Nephron (organoid): ENCODE measurements at regions not wholly inside any gene's neighbourhood (a gene's known extent, or its start where the extent isn't known, plus 50 kb on each side); places are given as distances from the start of the nearest gene placed in this dataset.

Experiments used
- H3K27ac Mint-ChIP-seq, 3 experiments: 2 replicates each; pipeline ENCODE4 v1.8.0; 2020; ENCODE audit warnings: mixed read lengths in 3 of 3, mild to moderate bottlenecking in 2 of 3, moderate library complexity in 1 of 3
- H3K27me3 Mint-ChIP-seq: 2 replicates; pipeline ENCODE4 v1.8.0; 2021; ENCODE audit warnings: low read depth, mild to moderate bottlenecking, moderate library complexity, mixed read lengths
- H3K36me3 Mint-ChIP-seq: 2 replicates; pipeline ENCODE4 v1.8.0; 2020; ENCODE audit warnings: low read depth, mixed read lengths
- H3K4me1 Mint-ChIP-seq: 2 replicates; pipeline ENCODE4 v1.8.0; 2020; ENCODE audit warnings: mixed read lengths
- H3K4me3 Mint-ChIP-seq, 3 experiments: 2 replicates each; pipeline ENCODE4 v1.8.0; 2020; ENCODE audit warnings: mild to moderate bottlenecking in 3 of 3, mixed read lengths in 3 of 3, moderate library complexity in 2 of 3
- H3K9me3 Mint-ChIP-seq: 2 replicates; pipeline ENCODE4 v1.8.0; 2020; ENCODE audit warnings: mixed read lengths
- TF ChIP-seq, protein P1 (sequence below), 3 experiments: fragments of 200-600 bp; sonication (generic); IDR thresholded peaks; one replicate each; pipeline ENCODE4 v1.5.0; 2021; ENCODE audit warnings: antibody characterized with exemption in 3 of 3; ENCODE audit not compliant: unreplicated experiment in 3 of 3

DNA sequence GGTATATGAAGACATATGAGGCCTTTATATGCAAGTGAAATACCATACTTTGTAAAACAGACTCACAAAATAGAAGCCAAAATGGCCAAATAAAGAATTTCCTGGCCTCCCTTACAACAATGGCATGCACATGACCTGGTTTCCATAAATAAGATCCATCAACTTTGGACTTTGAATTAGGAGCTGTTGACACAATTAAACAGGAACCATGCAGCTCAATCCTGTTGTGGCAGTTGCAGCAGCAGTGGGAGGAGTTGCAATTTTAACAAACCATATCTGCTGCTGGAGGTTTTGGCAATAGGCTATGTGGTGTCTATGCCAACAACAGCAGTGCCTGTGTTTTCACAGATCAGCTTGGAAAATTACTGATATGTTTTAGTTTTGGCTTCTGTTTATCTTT, 818.6 kb downstream of the FAM181B start:
- Mint-ChIP-seq H3K36me3 (no peaks in the 10 kb centered on the region), H3K4me3 (no peak overlapping the region), H3K27ac (no peak overlapping the region), H3K27me3 (no peaks in the 10 kb centered on the region), H3K4me1 (no peaks in the 10 kb centered on the region), H3K9me3 (no peaks in the 10 kb centered on the region)
- TF ChIP-seq, protein P1, sequence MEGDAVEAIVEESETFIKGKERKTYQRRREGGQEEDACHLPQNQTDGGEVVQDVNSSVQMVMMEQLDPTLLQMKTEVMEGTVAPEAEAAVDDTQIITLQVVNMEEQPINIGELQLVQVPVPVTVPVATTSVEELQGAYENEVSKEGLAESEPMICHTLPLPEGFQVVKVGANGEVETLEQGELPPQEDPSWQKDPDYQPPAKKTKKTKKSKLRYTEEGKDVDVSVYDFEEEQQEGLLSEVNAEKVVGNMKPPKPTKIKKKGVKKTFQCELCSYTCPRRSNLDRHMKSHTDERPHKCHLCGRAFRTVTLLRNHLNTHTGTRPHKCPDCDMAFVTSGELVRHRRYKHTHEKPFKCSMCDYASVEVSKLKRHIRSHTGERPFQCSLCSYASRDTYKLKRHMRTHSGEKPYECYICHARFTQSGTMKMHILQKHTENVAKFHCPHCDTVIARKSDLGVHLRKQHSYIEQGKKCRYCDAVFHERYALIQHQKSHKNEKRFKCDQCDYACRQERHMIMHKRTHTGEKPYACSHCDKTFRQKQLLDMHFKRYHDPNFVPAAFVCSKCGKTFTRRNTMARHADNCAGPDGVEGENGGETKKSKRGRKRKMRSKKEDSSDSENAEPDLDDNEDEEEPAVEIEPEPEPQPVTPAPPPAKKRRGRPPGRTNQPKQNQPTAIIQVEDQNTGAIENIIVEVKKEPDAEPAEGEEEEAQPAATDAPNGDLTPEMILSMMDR (IDR thresholded peaks at IDR 0.05; ENCODE audit: unreplicated experiment in 3 of 3): no peak

DNA sequence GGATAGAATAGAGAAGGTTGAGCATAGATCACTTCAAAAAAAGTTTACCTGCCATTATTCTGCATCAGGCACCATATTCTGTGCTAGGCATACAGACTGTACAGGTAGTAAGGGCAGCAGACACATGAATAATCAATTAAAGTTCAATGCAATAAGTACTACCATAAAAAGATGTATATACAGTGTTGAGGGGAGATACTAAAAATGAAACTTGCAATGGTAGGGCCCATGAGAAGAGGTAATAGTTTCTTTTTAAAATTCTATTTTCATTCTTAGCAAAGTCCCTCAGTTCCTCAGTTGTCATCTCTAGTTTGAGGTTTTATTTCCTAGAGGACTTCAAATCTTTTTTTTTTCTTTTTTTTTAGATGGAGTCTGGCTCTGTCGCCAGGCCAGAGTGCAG, 819.9 kb downstream of the FAM181B start:
- no peaks in the 10 kb centered on the region for H3K4me1 Mint-ChIP-seq
- no peak overlapping the region for H3K4me3 Mint-ChIP-seq
- no peaks in the 10 kb centered on the region for H3K27me3 Mint-ChIP-seq
- no peaks in the 10 kb centered on the region for H3K36me3 Mint-ChIP-seq
- TF ChIP-seq, protein P1 (IDR thresholded peaks at IDR 0.05; ENCODE audit: unreplicated experiment in 3 of 3): no peak
- H3K9me3 Mint-ChIP-seq: no peaks in the 10 kb centered on the region
- no peak overlapping the region for H3K27ac Mint-ChIP-seq

DNA sequence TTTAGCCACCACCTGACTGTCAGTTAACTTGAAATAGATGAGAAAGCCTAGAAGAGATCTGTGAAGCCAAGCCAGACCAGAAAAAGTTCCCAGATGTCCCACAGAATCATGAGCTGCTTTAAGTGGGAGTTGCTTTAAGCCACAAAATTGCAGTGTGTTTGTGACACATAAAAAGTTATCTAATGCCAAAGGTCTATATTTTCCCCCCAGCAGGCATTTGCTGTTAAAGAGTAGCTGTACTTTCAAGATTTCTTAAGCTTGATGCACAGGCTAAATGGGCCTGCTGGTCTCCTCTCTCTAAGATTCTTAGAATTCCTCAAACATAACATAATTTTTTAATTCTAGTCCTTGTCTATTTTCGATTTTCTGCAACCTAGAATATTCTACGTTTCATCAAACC, 825.7 kb downstream of the FAM181B start:
- no peak overlapping the region for H3K4me3 Mint-ChIP-seq

GRCh38 chr11:81899156-81899555, 834.5 kb downstream of the FAM181B start:
- no peaks in the 10 kb centered on the region for H3K4me1 Mint-ChIP-seq

More for the DNA sequence above, 825.7 kb downstream of the FAM181B start:
- TF ChIP-seq, protein P1 (IDR thresholded peaks at IDR 0.05; ENCODE audit: unreplicated experiment in 3 of 3): no peak
- Mint-ChIP-seq H3K9me3 (no peaks in the 10 kb centered on the region), H3K36me3 (no peaks in the 10 kb centered on the region), H3K4me1 (no peaks in the 10 kb centered on the region), H3K27ac (no peak overlapping the region), H3K27me3 (no peaks in the 10 kb centered on the region)

DNA sequence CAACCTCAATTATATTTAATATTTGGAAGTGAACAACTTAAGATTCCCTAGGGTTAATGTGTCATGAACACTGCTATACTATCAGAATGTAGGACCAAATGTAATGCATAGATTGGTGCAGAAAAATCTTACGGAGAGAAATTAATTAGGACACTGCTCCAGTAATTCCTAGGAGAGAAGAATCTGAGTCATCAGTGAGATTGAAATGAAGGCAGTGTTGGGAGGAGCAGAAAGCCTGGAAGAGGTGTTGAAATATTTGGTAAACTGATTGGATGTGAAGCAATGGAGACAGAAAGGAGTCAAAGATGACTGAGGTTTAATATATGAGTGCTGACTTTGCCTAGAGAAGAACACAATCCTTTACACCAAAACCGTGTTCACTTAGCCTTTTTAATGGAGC, 836.0 kb downstream of the FAM181B start:
- Mint-ChIP-seq H3K27ac (no peak overlapping the region), H3K4me3 (no peak overlapping the region), H3K9me3 (peaks cover 5% of the 10 kb centered on the region), H3K4me1 (no peaks in the 10 kb centered on the region), H3K36me3 (no peaks in the 10 kb centered on the region), H3K27me3 (no peaks in the 10 kb centered on the region)
- TF ChIP-seq, protein P1 (IDR thresholded peaks at IDR 0.05; ENCODE audit: unreplicated experiment in 3 of 3): no peak

More at GRCh38 chr11:81899156-81899555, 834.5 kb downstream of the FAM181B start:
- H3K36me3 Mint-ChIP-seq: no peaks in the 10 kb centered on the region
- peak overlapping the region in 1 of 3 experiments; percentile 18 for H3K27ac Mint-ChIP-seq
- TF ChIP-seq, protein P1 (IDR thresholded peaks at IDR 0.05; ENCODE audit: unreplicated experiment in 3 of 3): no peak
- H3K4me3 Mint-ChIP-seq: no peak overlapping the region
- no peaks in the 10 kb centered on the region for H3K27me3 Mint-ChIP-seq
- H3K9me3 Mint-ChIP-seq: peaks cover 5% of the 10 kb centered on the region

GRCh38 chr11:81895258-81895657, 838.4 kb downstream of the FAM181B start:
- Mint-ChIP-seq H3K9me3 (peaks cover 5% of the 10 kb centered on the region), H3K36me3 (no peaks in the 10 kb centered on the region), H3K27me3 (no peaks in the 10 kb centered on the region), H3K27ac (no peak overlapping the region), H3K4me1 (no peaks in the 10 kb centered on the region), H3K4me3 (no peak overlapping the region)
- TF ChIP-seq, protein P1 (IDR thresholded peaks at IDR 0.05; ENCODE audit: unreplicated experiment in 3 of 3): no peak
